ENCODE measurements at regions not wholly inside any gene's neighbourhood (a gene's known extent, or its start where the extent isn't known, plus 50 kb on each side); places are given as distances from the start of the nearest gene placed in this dataset.
A peak's percentile ranks its signal among the peaks of the same experiment; 100 is the strongest.

- no peak for DNase-seq (ENCODE audit: low read depth)
- no peak overlapping the region for H3K4me3 ChIP-seq (ENCODE audit: low read length)
- TF ChIP-seq CTCF (conservative IDR thresholded peaks at IDR 0.05; ENCODE audit: low read depth, low read length), result no peak
Observed at GRCh38 chr18:10216791-10217190, 237.6 kb upstream of the APCDD1 start.

GRCh38 chr18:10217211-10217610, 237.2 kb upstream of the APCDD1 start:
- DNase-seq (ENCODE audit: low read depth), result no peak
- TF ChIP-seq CTCF (conservative IDR thresholded peaks at IDR 0.05; ENCODE audit: low read depth, low read length), result no peak
- H3K4me3 ChIP-seq (ENCODE audit: low read length), result no peak overlapping the region

- DNase-seq (ENCODE audit: low read depth), result no peak
- no peak for TF ChIP-seq CTCF (conservative IDR thresholded peaks at IDR 0.05; ENCODE audit: low read depth, low read length)
Observed at GRCh38 chr18:10225300-10225699, 229.1 kb upstream of the APCDD1 start.

GRCh38 chr18:10226971-10227370, 227.5 kb upstream of the APCDD1 start:
- H3K4me3 ChIP-seq (ENCODE audit: low read length), result no peak overlapping the region
- TF ChIP-seq CTCF (conservative IDR thresholded peaks at IDR 0.05; ENCODE audit: low read depth, low read length), result no peak
- no peak for DNase-seq (ENCODE audit: low read depth)

More at GRCh38 chr18:10225300-10225699, 229.1 kb upstream of the APCDD1 start:
- H3K4me3 ChIP-seq (ENCODE audit: low read length), result no peak overlapping the region

- DNase-seq (ENCODE audit: low read depth), result no peak
- no peak overlapping the region for H3K4me3 ChIP-seq (ENCODE audit: low read length)
- no peak for TF ChIP-seq CTCF (conservative IDR thresholded peaks at IDR 0.05; ENCODE audit: low read depth, low read length)
Observed at GRCh38 chr18:10228326-10228725, 226.1 kb upstream of the APCDD1 start.

- H3K4me3 ChIP-seq (ENCODE audit: low read length), result no peak overlapping the region
- DNase-seq (ENCODE audit: low read depth), result no peak
- TF ChIP-seq CTCF (conservative IDR thresholded peaks at IDR 0.05; ENCODE audit: low read depth, low read length), result no peak
Observed at GRCh38 chr18:10229458-10229857, 225.0 kb upstream of the APCDD1 start.

GRCh38 chr18:10230072-10230471, 224.4 kb upstream of the APCDD1 start:
- TF ChIP-seq CTCF (conservative IDR thresholded peaks at IDR 0.05; ENCODE audit: low read depth, low read length), result peak; percentile 29
- DNase-seq (ENCODE audit: low read depth), result no peak
- H3K4me3 ChIP-seq (ENCODE audit: low read length), result no peak overlapping the region
